HG03354 (cell line): ENCODE measurements at regions not wholly inside any gene's neighbourhood (a gene's known extent, or its start where the extent isn't known, plus 50 kb on each side); places are given as distances from the start of the nearest gene placed in this dataset.
"Not testable (repeated sequence)": the region's sequence is repeated elsewhere in the genome, so short reads cannot be mapped to it uniquely, and the experiment has no call there.

ENCODE experiments used
- ATAC-seq: cut with Tn5 transposase; IDR thresholded peaks from one replicate; pipeline ENCODE4 v1.9.1; 2021; ENCODE audit warnings: mild to moderate bottlenecking; ENCODE audit not compliant: unreplicated experiment, poor library complexity, severe bottlenecking

DNA sequence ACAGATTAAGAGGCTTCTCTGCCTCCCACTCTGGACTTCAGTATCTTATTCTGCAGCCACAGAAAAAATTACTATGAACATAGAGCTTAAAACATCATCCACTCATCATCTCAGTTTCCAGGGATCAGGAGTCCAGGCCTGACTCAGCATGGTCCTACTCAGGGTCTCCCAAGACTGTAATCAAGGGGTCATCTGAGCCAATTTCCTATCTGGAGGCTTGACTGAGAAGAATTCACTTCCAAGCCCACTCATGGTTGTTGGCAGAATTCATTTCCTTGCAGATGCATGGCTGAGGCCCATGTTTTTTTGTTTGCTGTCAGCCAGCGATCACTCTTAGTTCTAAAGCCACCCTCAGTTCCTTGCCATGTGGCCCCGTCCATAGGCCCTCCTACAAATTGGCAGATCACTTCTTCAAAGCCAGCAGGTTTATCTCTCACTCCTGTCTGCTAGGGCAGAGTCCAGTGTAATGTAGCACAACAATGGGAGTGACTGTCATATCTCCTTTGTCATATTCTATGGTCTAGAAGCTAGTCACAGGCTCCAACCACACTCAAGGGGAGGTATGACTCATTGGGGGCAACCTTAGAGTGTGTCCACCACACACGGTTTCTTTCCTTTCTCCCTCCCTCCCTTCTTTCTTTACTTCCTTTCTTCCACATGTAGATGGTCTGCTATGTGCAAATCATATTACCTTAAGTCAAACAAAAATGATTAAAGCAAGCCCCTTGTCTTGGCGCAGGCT, 251.6 kb downstream of the QDPR start:
- no peak for ATAC-seq

DNA sequence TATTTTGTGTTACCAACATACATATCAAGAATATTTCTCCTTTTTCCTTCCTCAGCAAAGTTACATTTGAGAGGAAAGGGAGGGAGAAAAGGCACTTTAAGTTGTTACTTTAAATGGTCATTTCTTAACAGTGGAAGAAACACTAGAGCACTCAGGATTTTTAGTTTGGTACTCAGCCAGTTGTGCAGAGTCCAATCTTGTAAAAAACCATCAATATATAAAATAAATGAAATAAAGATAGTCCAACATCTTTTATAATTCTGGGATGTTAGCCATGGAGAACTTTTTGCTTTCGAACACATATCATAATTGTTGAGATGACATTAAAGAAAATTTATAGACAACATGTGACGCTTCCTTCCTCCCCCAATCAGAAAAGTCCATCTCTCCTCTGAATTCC, 253.8 kb downstream of the QDPR start:
- ATAC-seq, result no peak

DNA sequence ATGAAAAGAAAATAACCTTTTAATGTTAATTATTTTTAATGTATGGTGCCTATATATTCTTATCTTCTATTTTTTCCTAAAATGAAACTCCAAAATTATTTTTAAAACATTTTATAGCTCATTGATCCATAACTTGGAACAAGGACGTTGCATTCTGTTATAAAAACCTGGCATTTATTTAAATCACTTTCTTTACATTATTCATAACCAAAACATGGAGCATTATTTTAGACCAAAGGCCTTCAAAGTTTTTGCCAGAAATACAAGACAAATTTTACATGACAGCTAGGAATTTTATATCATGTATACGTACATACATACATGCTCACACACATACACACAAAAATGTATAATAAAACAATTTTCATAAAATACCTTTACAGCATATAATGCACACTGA, 259.8 kb downstream of the QDPR start:
- ATAC-seq, result no peak

DNA sequence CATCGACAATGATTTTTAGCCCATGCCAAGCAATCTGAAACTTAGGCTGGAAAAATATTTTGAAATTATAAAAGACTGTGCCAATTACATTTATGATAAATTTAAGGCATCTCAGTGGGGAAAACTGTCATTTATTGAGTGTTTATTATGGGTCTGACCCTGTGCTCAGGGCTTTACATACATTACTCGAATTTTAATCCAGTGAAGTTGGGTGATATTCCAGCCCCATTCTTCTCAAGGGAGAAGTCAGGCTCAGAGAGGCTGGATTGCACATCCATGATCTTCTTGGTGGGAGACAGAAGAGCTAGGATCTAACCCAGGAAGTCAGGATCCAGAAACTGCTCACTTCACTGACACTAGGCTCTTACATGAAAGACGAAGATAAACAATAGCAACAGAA, 260.8 kb downstream of the QDPR start:
- no peak for ATAC-seq

DNA sequence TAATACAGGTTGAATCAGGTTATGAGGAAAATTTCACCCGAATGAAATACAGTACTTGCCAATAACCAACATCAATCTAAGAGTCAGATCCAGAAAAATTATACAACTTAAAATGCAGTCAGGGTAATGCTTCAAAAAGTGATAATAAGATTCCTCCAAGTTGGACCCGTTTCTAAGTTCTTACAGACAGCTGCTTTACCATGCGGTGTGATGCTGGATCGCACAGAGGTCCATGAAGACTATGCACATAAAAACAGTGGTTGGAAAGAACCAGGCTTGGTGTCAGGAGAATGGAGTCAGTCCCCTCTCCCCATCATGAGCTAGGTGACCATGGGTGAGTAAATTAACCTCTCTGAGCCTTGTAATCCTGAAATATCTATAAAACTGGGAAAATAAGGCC, 261.3 kb downstream of the QDPR start:
- no peak for ATAC-seq

DNA sequence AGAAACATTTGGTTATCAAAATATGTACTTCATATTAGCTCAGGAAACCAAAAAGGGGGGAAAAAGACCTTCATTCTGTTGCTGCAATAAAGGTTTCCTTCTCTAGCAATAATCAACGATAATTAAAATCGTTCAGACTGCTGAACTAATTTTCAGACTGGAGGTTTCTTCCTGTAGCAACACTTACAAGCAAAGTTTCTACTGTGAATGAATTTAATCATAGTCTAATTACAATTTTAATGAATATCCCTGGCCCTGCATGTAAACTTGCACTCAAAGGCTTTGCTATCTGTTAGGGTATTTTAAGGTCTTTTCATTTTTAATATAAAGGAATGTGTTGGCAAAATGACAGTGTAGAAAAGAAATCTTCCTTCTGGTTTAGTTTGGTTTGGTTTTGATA, 265.2 kb downstream of the QDPR start:
- no peak for ATAC-seq

DNA sequence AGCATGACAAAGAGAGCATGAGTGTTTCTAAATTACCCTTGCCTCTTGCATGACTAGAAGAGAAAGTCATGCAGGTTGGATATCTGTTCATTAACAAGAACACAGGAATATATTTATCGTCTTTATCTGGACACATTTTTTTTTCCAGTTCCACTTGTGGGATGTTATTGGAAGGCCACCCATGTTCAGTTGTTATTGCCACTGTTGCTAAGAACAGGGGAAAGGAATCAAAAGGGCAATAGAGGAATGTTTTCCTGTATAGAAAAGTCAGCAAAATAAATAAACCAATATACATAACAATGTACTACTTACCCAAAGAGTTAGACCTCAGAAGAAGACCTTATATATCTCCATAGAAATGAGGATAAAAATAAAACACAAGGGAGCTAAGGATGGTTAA, 270.1 kb downstream of the QDPR start:
- no peak for ATAC-seq

DNA sequence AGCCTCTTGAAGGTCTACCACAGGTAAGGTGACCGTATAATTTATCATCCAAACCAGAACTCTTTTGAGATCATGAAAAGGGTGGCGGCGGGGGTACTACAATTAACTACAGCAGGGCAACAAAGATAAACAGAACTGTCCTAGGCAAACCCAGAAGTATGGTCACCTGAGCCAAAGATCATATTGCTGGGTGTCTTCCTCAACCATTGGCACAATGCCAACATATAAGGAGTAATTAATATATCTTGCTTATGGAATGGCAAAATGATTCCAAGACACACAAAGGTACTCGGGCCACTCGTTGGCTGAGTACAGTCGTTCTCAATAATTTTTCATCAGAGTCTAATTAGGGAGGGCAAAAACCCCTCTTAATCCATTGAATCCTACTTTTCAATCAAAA, 273.3 kb downstream of the QDPR start:
- ATAC-seq, result no peak

DNA sequence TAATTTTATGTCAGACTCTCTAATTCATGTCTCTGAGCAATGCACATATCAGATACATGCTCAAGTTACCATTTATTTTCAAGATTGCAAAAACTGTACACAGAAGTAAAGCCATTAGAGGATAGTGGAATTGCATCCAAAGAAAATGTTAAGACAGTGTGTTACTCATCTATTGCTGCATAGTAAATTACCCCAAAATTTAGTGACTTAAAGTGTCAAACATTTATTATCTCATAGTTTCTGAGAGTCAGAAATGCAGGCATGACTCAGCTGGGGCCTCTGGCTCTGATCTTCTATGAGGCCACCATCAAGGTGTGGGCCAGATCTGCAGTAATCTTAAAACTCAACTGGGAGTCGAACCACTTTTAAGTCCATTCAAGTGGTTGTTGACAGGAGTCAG, 275.2 kb downstream of the QDPR start:
- no peak for ATAC-seq

DNA sequence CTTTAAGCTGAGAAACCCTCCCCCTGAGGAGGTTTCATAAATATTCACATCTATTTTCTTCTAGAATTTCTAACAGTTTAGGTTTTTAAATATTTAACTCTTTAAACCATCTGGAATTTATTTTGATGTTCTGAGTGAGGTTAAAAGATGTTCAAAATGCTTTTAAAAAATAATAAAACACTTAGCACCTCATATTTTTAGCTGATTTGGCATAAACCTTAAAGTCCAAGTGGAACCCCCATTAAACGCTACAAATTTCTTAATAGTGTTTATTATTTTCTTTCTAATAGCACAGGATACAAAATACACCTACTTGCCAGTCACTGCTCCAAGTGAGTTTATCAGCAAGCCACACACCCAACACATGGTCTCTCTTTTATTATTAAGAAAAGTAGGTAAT, 277.2 kb downstream of the QDPR start:
- ATAC-seq, result no peak

DNA sequence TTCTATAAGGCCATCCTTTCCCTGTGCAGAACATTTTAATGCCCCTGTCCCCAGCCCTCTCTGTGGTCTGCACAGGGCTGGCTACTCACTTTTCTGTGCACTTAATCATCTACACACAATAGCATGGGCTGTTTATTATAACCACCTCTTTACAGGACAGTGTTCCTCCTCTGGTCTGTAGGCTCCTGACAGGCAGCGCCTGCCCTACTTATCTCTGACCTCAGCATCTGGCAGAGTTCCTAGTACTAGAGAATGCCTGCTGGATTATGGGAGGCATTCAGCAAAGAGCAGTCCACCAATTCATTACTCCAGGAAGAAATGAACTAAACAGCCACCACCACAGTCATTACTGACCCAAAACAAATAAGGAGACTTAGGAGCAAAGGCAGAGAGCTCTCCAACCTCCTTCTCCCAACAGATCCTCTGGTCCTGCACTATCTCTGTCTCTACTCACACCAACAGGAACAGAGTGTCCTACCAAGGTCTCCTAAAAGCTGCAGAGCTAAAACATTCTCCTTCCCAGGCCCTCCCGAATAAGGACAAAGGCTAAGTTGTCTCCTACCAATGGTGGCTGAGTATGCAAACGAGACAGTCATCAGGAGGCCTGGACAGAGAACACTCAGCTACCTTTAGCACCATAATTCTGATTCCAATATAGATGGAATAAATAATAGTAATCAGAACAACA, 279.2 kb downstream of the QDPR start:
- no peak for ATAC-seq

DNA sequence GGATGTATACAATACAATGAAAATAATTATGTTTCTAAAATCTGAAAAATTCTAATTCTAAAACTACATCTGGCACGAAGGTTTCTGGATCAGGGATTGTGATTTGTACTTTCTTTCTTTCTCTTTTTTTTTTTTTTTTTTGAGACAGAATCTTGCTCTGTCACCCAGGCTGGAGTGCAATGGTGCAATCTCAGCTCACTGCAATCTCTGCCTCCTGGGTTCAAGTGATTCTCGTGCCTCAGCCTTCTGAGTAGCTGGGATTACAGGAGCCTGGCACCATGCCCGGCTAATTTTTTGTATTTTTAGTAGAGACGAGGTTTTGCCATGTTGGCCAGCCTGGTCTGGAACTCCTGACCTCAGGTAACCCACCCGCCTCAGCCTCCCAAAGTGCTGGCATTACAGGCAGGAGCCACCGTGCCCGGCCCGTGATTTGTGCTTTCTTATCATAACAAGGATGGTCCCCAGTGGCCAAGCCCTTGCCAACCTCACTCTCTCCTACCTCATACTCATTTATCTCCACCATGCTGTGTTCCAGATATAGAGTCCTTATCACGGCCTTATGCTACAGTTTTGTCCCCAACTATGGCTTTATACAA, 279.9 kb downstream of the QDPR start:
- ATAC-seq, result not testable (repeated sequence)

DNA sequence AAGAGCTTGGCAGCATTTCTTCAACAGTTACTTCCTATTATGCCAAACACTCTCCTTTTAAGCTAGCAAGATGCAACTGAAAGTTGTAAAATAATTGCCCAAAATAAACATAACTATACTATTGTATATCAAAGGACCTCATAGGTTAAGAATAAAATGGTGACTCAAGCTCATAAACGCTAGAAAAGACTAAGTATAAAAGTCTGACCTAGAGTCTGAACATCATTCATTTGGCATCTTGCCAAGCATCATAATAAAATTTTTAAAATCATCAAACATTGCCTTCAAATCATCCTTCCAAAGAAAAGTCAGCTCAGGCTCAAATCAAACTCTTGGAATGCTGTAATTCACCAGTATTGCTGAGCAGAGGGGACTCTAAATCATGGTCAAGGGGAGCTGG, 281.2 kb downstream of the QDPR start:
- ATAC-seq, result no peak

DNA sequence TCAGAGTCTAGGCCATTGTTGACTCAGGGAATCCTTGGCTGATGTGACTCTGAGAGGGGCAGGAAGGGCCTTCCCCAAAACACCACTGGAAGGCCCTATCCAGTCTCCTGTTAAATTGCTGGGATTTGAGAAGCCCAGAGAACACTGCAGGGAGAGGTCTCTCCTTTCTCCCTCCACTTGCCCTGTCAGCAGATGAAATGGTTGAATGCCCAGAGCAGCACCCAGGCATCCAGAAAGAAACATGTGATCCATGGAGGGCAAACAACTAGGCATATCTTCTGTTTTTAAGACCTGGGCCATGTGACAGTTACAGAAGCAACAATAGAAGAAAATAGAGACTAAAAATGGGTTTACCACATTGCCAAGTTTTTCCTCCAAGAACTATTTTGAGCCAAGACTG, 291.1 kb downstream of the QDPR start:
- no peak for ATAC-seq

DNA sequence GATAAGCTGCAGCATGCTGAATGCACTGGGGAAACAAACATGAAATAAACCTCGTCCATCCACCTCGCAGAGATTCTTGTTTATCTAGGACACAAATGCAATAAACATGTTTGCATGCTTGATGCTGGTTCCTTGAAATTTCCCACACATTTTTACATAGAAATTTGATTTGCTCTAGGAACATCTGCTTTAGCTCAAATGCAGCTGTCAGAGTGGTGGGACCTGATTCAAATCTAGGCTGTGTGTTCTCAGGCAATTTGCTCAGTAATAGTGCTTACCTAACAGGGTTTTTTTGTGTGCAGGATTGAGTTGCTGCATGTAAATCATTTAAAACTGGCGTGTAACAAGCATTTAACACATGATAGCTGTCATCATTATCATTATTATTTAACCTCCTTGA, 293.1 kb downstream of the QDPR start:
- no peak for ATAC-seq

DNA sequence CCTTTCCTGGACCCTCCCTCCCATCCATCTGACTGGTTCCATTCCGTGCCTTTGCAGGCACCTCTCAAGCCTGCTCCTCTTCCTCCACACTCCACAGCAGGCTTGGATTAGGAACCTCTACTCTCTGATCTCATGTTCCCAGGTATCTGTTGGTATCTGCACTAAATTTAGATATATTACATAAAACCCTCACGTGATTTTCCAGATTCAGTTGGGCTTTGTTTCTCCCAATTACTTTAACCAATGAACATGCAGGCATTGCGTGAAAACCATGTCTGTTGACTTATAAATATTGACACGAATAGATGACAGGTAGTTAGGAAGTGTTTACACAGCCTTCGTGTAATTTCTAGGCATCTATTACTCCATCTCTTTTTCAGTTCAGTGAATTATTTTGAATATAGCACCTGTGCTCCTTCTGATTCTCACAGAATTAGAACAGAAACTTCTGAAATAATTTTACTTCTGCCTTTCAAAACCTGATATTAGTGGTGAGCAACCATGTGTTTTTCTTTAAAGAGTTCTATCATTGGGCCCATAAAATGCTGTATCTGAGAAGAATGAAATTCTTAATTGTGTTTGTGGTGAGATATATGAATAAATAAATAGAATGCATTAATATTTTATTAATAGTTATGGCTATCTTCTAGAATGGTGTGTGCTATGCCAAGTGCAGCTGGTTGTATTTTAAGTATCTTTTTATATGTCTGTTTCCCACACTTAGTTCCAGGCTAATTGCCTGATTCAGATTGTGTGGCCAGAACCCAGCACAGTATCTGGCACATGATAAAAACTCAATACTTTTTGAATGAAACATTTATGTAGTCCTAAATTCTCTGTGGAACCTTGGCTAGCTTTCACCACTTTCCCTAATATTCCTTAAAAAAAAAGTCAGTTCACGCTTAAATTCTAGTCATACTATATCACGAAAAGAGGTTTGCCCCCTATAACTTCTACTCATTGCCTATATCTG, 304.8 kb downstream of the QDPR start:
- no peak for ATAC-seq

DNA sequence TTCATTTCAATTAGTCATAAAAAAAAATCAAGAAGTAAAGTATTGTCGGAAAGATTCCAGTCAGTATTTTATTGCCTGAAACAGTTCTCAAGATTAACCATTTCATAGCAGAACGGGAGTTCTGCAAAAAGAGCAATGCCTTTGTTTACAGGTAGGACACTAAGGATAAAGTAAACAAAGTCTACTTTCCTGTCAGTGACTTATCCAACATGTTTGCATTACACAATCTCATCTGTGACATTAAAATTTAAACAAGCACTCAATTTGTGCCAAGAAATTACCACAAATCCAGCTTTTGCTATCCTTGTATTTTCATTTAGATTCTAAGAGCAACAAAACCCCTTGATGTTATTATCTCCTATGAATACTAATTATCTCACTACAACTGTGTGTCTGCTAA, 306.5 kb upstream of the LDB2 start:
- ATAC-seq, result no peak

DNA sequence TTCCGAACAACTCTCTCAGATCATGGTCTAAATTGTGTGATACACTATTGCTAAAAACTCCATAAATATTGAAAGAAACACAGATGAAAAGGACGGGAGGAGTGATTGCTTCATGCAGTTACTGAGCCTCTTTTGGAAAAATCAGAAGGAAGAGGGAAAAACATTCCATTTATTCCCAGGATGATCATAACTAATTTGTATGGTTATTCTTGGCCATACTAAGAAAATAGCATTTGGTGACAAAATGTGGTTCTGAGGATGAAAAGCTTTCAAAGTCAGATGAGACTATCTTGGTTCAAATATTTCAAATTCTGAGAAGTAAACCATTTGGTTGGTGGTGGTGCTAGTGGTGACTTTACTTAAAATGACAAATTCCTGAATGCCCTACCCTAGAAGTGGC, 305.4 kb upstream of the LDB2 start:
- ATAC-seq, result no peak

DNA sequence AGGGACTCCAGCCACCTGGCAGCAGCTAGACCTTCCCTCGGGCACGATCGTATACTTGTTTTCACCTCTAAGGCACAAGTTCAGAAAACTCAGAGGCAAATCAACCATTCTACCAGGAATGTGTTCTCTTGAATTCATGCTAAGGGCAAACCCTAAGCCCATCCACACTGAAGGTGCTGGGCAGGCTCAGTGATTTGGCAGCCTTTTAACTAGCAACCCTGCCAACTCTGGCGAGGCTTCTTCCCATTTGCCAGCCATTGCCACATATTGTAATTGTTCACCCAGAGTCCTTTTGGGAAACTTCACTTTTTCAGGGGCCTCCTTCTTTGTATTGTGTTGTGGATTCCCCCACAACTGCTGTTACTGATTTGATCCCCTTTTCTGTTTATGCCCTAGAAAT, 298.6 kb upstream of the LDB2 start:
- ATAC-seq, result no peak
